Activated naive CD4-positive, alpha-beta T cell treated with Interleukin-2 at 50 U/mL for 16 hours (primary cell): ENCODE measurements at regions not wholly inside any gene's neighbourhood (a gene's known extent, or its start where the extent isn't known, plus 50 kb on each side); places are given as distances from the start of the nearest gene placed in this dataset.
A peak's percentile ranks its signal among the peaks of the same experiment; 100 is the strongest.
"Not testable (repeated sequence)": the region's sequence is repeated elsewhere in the genome, so short reads cannot be mapped to it uniquely, and the experiment has no call there.

ENCODE experiments used
- DNase-seq: peaks from one replicate; pipeline ENCODE4 v3.0.0-alpha.2; 2020

- no peak for DNase-seq
These were observed 179.0 kb downstream of the BCAS1 start for GRCh38 chr20:53891306-53891894.

- DNase-seq = no peak
These were observed 179.7 kb downstream of the BCAS1 start for GRCh38 chr20:53890443-53891305.

GRCh38 chr20:53889411-53890148, 180.8 kb downstream of the BCAS1 start:
- DNase-seq = no peak

GRCh38 chr20:53888951-53889350, 181.4 kb downstream of the BCAS1 start:
- no peak for DNase-seq

- DNase-seq = no peak
These were observed 181.9 kb downstream of the BCAS1 start for GRCh38 chr20:53888510-53888909.

GRCh38 chr20:53887973-53888372, 182.4 kb downstream of the BCAS1 start:
- DNase-seq = no peak

GRCh38 chr20:53884859-53885541, 185.4 kb downstream of the BCAS1 start:
- peak; percentile 65 for DNase-seq

GRCh38 chr20:53883098-53883911, 187.1 kb downstream of the BCAS1 start:
- DNase-seq = peak; percentile 32

GRCh38 chr20:53882438-53882986, 187.9 kb downstream of the BCAS1 start:
- not testable (repeated sequence) for DNase-seq

- DNase-seq = no peak
These were observed 189.0 kb downstream of the BCAS1 start for GRCh38 chr20:53881362-53881761.

GRCh38 chr20:53880108-53880641, 190.2 kb downstream of the BCAS1 start:
- DNase-seq = no peak

GRCh38 chr20:53879048-53879684, 191.2 kb downstream of the BCAS1 start:
- no peak for DNase-seq

- no peak for DNase-seq
These were observed 191.9 kb downstream of the BCAS1 start for GRCh38 chr20:53878262-53879047.

- no peak for DNase-seq
These were observed 193.4 kb downstream of the BCAS1 start for GRCh38 chr20:53876956-53877355.

GRCh38 chr20:53876470-53876869, 193.9 kb downstream of the BCAS1 start:
- DNase-seq = no peak

- DNase-seq = no peak
These were observed 194.9 kb downstream of the BCAS1 start for GRCh38 chr20:53875452-53875851.

GRCh38 chr20:53874706-53875105, 195.7 kb downstream of the BCAS1 start:
- no peak for DNase-seq

- DNase-seq = no peak
These were observed 196.3 kb downstream of the BCAS1 start for GRCh38 chr20:53874104-53874503.

GRCh38 chr20:53873230-53873604, 197.2 kb downstream of the BCAS1 start:
- DNase-seq = no peak

GRCh38 chr20:53872561-53873229, 197.7 kb downstream of the BCAS1 start:
- DNase-seq = peak; percentile 42
